ENCODE measurements at regions not wholly inside any gene's neighbourhood (a gene's known extent, or its start where the extent isn't known, plus 50 kb on each side); places are given as distances from the start of the nearest gene placed in this dataset.

GRCh38 chr15:79673416-79674123 is 223.2 kb downstream of the MTHFS start:
- TF ChIP-seq CTCF (IDR thresholded peaks at IDR 0.05; ENCODE audit: low read depth, low read length) (no peak), EZH2phosphoT487 (IDR thresholded peaks at IDR 0.05; ENCODE audit: low read depth) (no peak)
